Lower leg skin (tissue), 4 donors: ENCODE measurements at regions not wholly inside any gene's neighbourhood (a gene's known extent, or its start where the extent isn't known, plus 50 kb on each side); places are given as distances from the start of the nearest gene placed in this dataset.

Source experiments
- DNase-seq, 2 donors: peaks; one replicate each; pipeline ENCODE4 v3.0.0-alpha.2; 2019; ENCODE audit warnings: low spot score in 2 of 2
- H3K4me3 ChIP-seq: fragments of 200-600 bp; sonication (generic); 2 replicates; pipeline ENCODE4 v1.5.1; 2017; ENCODE audit warnings: mild to moderate bottlenecking, low read depth; ENCODE audit not compliant: poor library complexity, severe bottlenecking
- CTCF ChIP-seq, 3 donors: fragments of 450-650 bp; IDR thresholded peaks; one replicate each; pipeline ENCODE4 v1.5.1; 2016; ENCODE audit warnings: antibody characterized with exemption in 3 of 3, mild to moderate bottlenecking in 3 of 3, moderate library complexity in 2 of 3
- POLR2A ChIP-seq, 2 donors: fragments of 450-650 bp; IDR thresholded peaks; one replicate each; pipeline ENCODE4 v1.6.1; 2016 to 2017; ENCODE audit warnings: antibody characterized with exemption in 2 of 2, mild to moderate bottlenecking in 1 of 2, moderate library complexity in 1 of 2
- WGBS, 2 donors: methylation state at CpG; one replicate each; pipeline ENCODE4 v1.1.5; 2018; 5-methylcytosine and 5-hydroxymethylcytosine counted together
- intact Hi-C: fragments of 100-400 bp; cut with DNase I; formaldehyde crosslinking; loops from one replicate; pipeline ENCODE4 v1.15.0; 2023; ENCODE audit warnings: low total_unique reads

- intact Hi-C loops, result no loop called here
- 68 to 74% methylated on average over 16 to 22 of the region's 22 CpGs for WGBS, 2 donors
- H3K4me3 ChIP-seq, result no peak overlapping the region
- no peak for DNase-seq
- TF ChIP-seq POLR2A (IDR thresholded peaks at IDR 0.05) (no peak), CTCF (IDR thresholded peaks at IDR 0.05) (no peak)
Observed at GRCh38 chr21:19853709-19854575, 1144.3 kb upstream of the NCAM2 start.

DNA sequence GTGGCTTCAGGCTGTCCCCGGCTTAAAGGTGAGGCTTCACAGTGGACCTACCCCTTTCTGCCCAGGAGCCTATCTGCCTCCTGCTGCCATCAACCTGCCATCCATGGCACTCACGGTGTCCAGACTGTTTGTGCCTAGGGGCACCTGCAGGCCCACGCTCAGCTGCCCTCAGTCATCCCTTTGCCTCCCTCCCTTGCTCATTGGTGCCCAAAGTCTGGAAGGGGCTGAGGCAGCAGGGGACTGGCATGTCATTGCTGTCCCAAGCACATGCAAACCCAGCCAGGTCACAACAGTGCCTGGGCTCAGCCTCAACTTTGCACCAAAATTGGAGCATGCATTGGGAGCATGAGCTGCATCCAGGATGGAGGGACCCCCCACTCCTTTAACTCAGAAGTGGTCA is 1142.7 kb upstream of the NCAM2 start:
- WGBS, 2 donors, result 85 to 89% methylated on average over 3 of the region's 3 CpGs
- no peak for DNase-seq
- TF ChIP-seq POLR2A (IDR thresholded peaks at IDR 0.05), result no peak
- no peak for TF ChIP-seq CTCF (IDR thresholded peaks at IDR 0.05)
- no peak overlapping the region for H3K4me3 ChIP-seq
- intact Hi-C loops, result no loop called here

DNA sequence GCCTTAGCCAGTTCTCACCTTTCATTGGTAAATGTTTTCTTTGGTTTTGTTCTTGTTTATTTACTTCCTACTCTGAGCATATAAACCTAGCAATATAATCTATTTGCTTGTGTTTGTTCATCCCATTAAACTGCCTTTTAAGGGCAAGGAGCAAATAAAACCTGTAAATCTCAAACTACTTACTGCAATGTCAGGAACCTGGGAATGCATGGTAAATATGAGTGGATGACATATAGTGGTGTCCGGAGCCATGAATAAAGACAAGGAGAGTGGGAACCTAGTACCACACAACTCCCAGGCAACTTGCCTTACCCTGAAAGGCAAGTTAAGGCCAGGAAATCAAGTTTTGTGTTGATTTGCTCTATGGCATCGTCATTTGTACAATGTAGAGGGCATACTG is 1133.7 kb upstream of the NCAM2 start:
- 72 to 87% methylated on average over 2 of the region's 2 CpGs for WGBS, 2 donors
- no peak overlapping the region for H3K4me3 ChIP-seq
- intact Hi-C loops, result no loop called here
- no peak for DNase-seq
- TF ChIP-seq POLR2A (IDR thresholded peaks at IDR 0.05) (no peak), CTCF (IDR thresholded peaks at IDR 0.05) (no peak)

DNA sequence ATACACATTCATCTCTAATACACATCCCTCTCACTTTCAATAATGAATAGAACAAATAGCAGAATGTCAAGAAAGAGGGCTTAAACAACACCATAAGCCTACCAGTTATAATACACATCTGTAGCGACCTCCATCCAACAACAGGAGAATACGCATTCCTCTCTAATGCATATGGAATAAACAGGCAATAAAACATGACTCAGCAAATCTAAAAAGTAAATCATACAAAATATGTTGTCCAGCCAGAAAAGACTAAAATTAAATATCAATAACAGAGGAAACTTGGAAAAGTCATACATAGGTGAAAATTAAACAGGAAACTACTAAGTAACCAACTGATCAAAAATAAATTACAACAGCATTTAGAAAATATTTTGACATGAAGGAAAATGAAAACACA is 1127.5 kb upstream of the NCAM2 start:
- 93 to 97% methylated on average over 2 of the region's 2 CpGs for WGBS, 2 donors
- H3K4me3 ChIP-seq, result no peak overlapping the region
- TF ChIP-seq POLR2A (IDR thresholded peaks at IDR 0.05) (no peak), CTCF (IDR thresholded peaks at IDR 0.05) (no peak)
- intact Hi-C loops, result no loop called here
- DNase-seq, result no peak

- intact Hi-C loops, result no loop called here
- WGBS, 2 donors, result 92 to 93% methylated on average over 2 of the region's 2 CpGs
- H3K4me3 ChIP-seq, result no peak overlapping the region
- DNase-seq, result no peak
- no peak for TF ChIP-seq POLR2A (IDR thresholded peaks at IDR 0.05)
- no peak for TF ChIP-seq CTCF (IDR thresholded peaks at IDR 0.05)
Observed at GRCh38 chr21:19874521-19874920, 1123.7 kb upstream of the NCAM2 start.

GRCh38 chr21:19878133-19878532 is 1120.1 kb upstream of the NCAM2 start:
- no peak for TF ChIP-seq CTCF (IDR thresholded peaks at IDR 0.05)
- TF ChIP-seq POLR2A (IDR thresholded peaks at IDR 0.05), result no peak
- no peak for DNase-seq
- 87 to 93% methylated on average over 3 of the region's 3 CpGs for WGBS, 2 donors
- intact Hi-C loops, result no loop called here
- no peak overlapping the region for H3K4me3 ChIP-seq
